ENCODE measurements at regions not wholly inside any gene's neighbourhood (a gene's known extent, or its start where the extent isn't known, plus 50 kb on each side); places are given as distances from the start of the nearest gene placed in this dataset.

- TF ChIP-seq CTCF (conservative IDR thresholded peaks at IDR 0.05) = no peak
- Mint-ChIP-seq H3K9me3 (no peaks in the 10 kb centered on the region), H3K27me3 (ENCODE audit: low read depth) (no peaks in the 10 kb centered on the region), H3K36me3 (ENCODE audit: low read depth) (peaks cover 6% of the 10 kb centered on the region), H3K27ac (ENCODE audit: unreplicated experiment) (no peak overlapping the region), H3K4me3 (no peak overlapping the region), H3K4me1 (peaks cover 12% of the 10 kb centered on the region)
- no peak for DNase-seq (ENCODE audit: low read depth, low spot score)
Measured at GRCh38 chr3:18127174-18127858, 297.8 kb downstream of the SATB1 start.

GRCh38 chr3:18126772-18127171 lies 298.4 kb downstream of the SATB1 start:
- DNase-seq (ENCODE audit: low read depth, low spot score) = no peak
- TF ChIP-seq CTCF (conservative IDR thresholded peaks at IDR 0.05) = no peak
- peaks cover 12% of the 10 kb centered on the region for H3K4me1 Mint-ChIP-seq
- peaks cover 6% of the 10 kb centered on the region for H3K36me3 Mint-ChIP-seq (ENCODE audit: low read depth)
- no peaks in the 10 kb centered on the region for H3K9me3 Mint-ChIP-seq
- H3K27me3 Mint-ChIP-seq (ENCODE audit: low read depth) = no peaks in the 10 kb centered on the region
- no peak overlapping the region for H3K27ac Mint-ChIP-seq (ENCODE audit: unreplicated experiment)
- no peak overlapping the region for H3K4me3 Mint-ChIP-seq

GRCh38 chr3:18124501-18124900 lies 300.6 kb downstream of the SATB1 start:
- no peaks in the 10 kb centered on the region for H3K9me3 Mint-ChIP-seq
- H3K36me3 Mint-ChIP-seq (ENCODE audit: low read depth) = peaks cover 11% of the 10 kb centered on the region
- DNase-seq (ENCODE audit: low read depth, low spot score) = no peak
- H3K27ac Mint-ChIP-seq (ENCODE audit: unreplicated experiment) = no peak overlapping the region
- no peak for TF ChIP-seq CTCF (conservative IDR thresholded peaks at IDR 0.05)
- no peaks in the 10 kb centered on the region for H3K27me3 Mint-ChIP-seq (ENCODE audit: low read depth)
- peaks cover 12% of the 10 kb centered on the region for H3K4me1 Mint-ChIP-seq
- no peak overlapping the region for H3K4me3 Mint-ChIP-seq

- no peak for DNase-seq (ENCODE audit: low read depth, low spot score)
- Mint-ChIP-seq H3K36me3 (ENCODE audit: low read depth) (peaks cover 11% of the 10 kb centered on the region), H3K27ac (ENCODE audit: unreplicated experiment) (no peak overlapping the region), H3K4me1 (peaks cover 5% of the 10 kb centered on the region), H3K9me3 (no peaks in the 10 kb centered on the region), H3K27me3 (ENCODE audit: low read depth) (no peaks in the 10 kb centered on the region), H3K4me3 (no peak overlapping the region)
- TF ChIP-seq CTCF (conservative IDR thresholded peaks at IDR 0.05) = no peak
Measured at GRCh38 chr3:18122264-18122663, 302.9 kb downstream of the SATB1 start.

- no peak overlapping the region for H3K4me3 Mint-ChIP-seq
- no peaks in the 10 kb centered on the region for H3K27me3 Mint-ChIP-seq (ENCODE audit: low read depth)
- no peaks in the 10 kb centered on the region for H3K4me1 Mint-ChIP-seq
- TF ChIP-seq CTCF (conservative IDR thresholded peaks at IDR 0.05) = no peak
- no peak for DNase-seq (ENCODE audit: low read depth, low spot score)
- H3K9me3 Mint-ChIP-seq = no peaks in the 10 kb centered on the region
- H3K36me3 Mint-ChIP-seq (ENCODE audit: low read depth) = peaks cover 11% of the 10 kb centered on the region
- H3K27ac Mint-ChIP-seq (ENCODE audit: unreplicated experiment) = no peak overlapping the region
Measured at GRCh38 chr3:18121020-18121419, 304.1 kb downstream of the SATB1 start.
